K562 (cell line): ENCODE measurements at regions not wholly inside any gene's neighbourhood (a gene's known extent, or its start where the extent isn't known, plus 50 kb on each side); places are given as distances from the start of the nearest gene placed in this dataset.

ENCODE experiments used
- ATAC-seq: fragments of 200-7000 bp; cut with Tn5 transposase; 3 replicates; pipeline ENCODE4 v1.9.1; 2020; ENCODE audit warnings: moderate library complexity
- BruUV-seq: library from RNA; stranded (reverse); fragments of 400-500 nt; replicated peaks from 2 replicates; lab custom pipeline; 2021; lab: Mats Ljungman, UMichigan
- CTCF ChIA-PET: fragments of 300-600 bp; formaldehyde crosslinking; extraction: SDS; loops from one replicate; lab custom pipeline; 2021; ENCODE audit warnings: low intra/inter-chr PET ratio; lab: Yijun Ruan, JAX
- POLR2A ChIA-PET: fragments of 300-600, 350-650 bp; sonication (Branson Sonifier 250); formaldehyde crosslinking; extraction: SDS; loops from one replicate; lab custom pipeline; 2021; ENCODE audit warnings: antibody characterized with exemption, inconsistent platforms; lab: Yijun Ruan, JAX
- DNase-seq, 4 experiments: peaks; one replicate each; pipeline versions ENCODE4 v3.0.0 to v3.0.0-alpha.2; 2011 to 2018; ENCODE audit warnings: low spot score in 3 of 4, mixed read lengths in 3 of 4; ENCODE audit errors: extremely low read depth in 1 of 4
- FAIRE-seq: peaks from 2 replicates; lab custom pipeline; 2011; peaks lifted over from hg19 to GRCh38; lab: Jason Lieb, UNC
- H2AFZ ChIP-seq: 2 replicates; pipeline ENCODE4 v1.6.0; 2011; ENCODE audit warnings: low read depth, low read length, control low read depth, inconsistent platforms
- H3K27ac ChIP-seq: fragments of 200-600 bp; 3 replicates; pipeline ENCODE4 v1.8.0; 2011; ENCODE audit warnings: low read depth, mild to moderate bottlenecking, control low read depth, inconsistent platforms, low read length, moderate library complexity, mixed read lengths; ENCODE audit errors: extremely low read depth
- H3K27me3 ChIP-seq, 2 experiments: fragments of 300-600 bp in 1 of 2; 2 replicates in 1 of 2; 3 replicates in 1 of 2; pipeline versions ENCODE4 v1.6.0 to v1.8.0; 2011; ENCODE audit warnings: inconsistent platforms in 2 of 2, low read length in 2 of 2, mild to moderate bottlenecking in 1 of 2, mixed read lengths in 1 of 2, moderate library complexity in 1 of 2; ENCODE audit not compliant: control insufficient read depth in 2 of 2, insufficient read depth in 2 of 2
- H3K36me3 ChIP-seq: fragments of 300-600 bp; 3 replicates; pipeline ENCODE4 v1.8.0; 2011; ENCODE audit warnings: mild to moderate bottlenecking, low read length, inconsistent platforms; ENCODE audit not compliant: control insufficient read depth, insufficient read depth
- H3K4me1 ChIP-seq, 2 experiments: fragments of 200-600 bp in 1 of 2; replicated peaks in 1 of 2; 2 replicates in 1 of 2; 3 replicates in 1 of 2; pipeline versions ENCODE4 v1.5.1 to v1.8.0; 2011; ENCODE audit warnings: inconsistent platforms in 2 of 2, low read length in 2 of 2, mild to moderate bottlenecking in 1 of 2, mixed read lengths in 1 of 2, moderate library complexity in 1 of 2; ENCODE audit not compliant: control insufficient read depth in 2 of 2, insufficient read depth in 2 of 2
- H3K4me2 ChIP-seq: 2 replicates; pipeline ENCODE4 v1.6.1; 2011; ENCODE audit warnings: low read length, control low read depth, inconsistent platforms, mixed read lengths; ENCODE audit not compliant: insufficient read depth
- H3K4me3 ChIP-seq: fragments of 200-600 bp; sonication (generic), shearing (Covaris generic); 2 replicates; pipeline ENCODE4 v1.5.1; 2016; ENCODE audit warnings: control low read depth, inconsistent platforms
- H3K79me2 ChIP-seq: fragments of 200-600 bp; 3 replicates; pipeline ENCODE4 v1.8.0; 2011; ENCODE audit warnings: low read length, inconsistent platforms; ENCODE audit not compliant: control insufficient read depth, insufficient read depth
- H3K9ac ChIP-seq, 2 experiments: 2 replicates each; pipeline versions ENCODE4 v1.6.0 to v1.6.1; 2011; ENCODE audit warnings: low read depth in 2 of 2, low read length in 2 of 2, control low read depth in 1 of 2, inconsistent platforms in 1 of 2, mild to moderate bottlenecking in 1 of 2, mixed read lengths in 1 of 2; ENCODE audit not compliant: insufficient read depth in 1 of 2
- H3K9me1 ChIP-seq: one replicate; pipeline ENCODE4 v1.6.0; 2011; ENCODE audit warnings: inconsistent platforms, mild to moderate bottlenecking, low read length, moderate library complexity; ENCODE audit not compliant: control insufficient read depth, insufficient read depth
- H3K9me3 ChIP-seq: replicated peaks from 2 replicates; pipeline ENCODE4 v1.5.1; 2011; ENCODE audit warnings: low read depth, low read length, inconsistent platforms; ENCODE audit not compliant: control insufficient read depth, insufficient read depth
- H4K20me1 ChIP-seq: replicated peaks from 2 replicates; pipeline ENCODE4 v1.6.1; 2011; ENCODE audit warnings: low read length, inconsistent platforms, mixed read lengths; ENCODE audit not compliant: control insufficient read depth, insufficient read depth
- CBFA2T3 ChIP-seq: fragments of 450-650 bp; IDR thresholded peaks from 2 replicates; pipeline ENCODE4 v1.6.1; 2017
- CBX1 ChIP-seq: sonication (generic); IDR thresholded peaks from 2 replicates; pipeline ENCODE4 v1.6.1; 2016; ENCODE audit warnings: antibody characterized with exemption, low read depth, mild to moderate bottlenecking
- CEBPG ChIP-seq, 3 experiments: fragments of 200-800 bp in 1 of 3; sonication (Bioruptor generic) in 1 of 3; sonication (generic) in 1 of 3; formaldehyde crosslinking in 1 of 3; IDR thresholded peaks in 2 of 3; conservative IDR thresholded peaks in 1 of 3; 2 replicates each; pipeline versions ENCODE4 v1.6.1 to v1.8.0; 2016 to 2022; ENCODE audit warnings: missing compliant biosample characterization in 2 of 3, missing genetic modification characterization in 2 of 3, mild to moderate bottlenecking in 1 of 3, missing genetic modification reagents in 1 of 3
- HNRNPK ChIP-seq: fragments of 200-400 bp; formaldehyde crosslinking; IDR thresholded peaks from one replicate; pipeline ENCODE4 v1.6.1; 2018; ENCODE audit warnings: mild to moderate bottlenecking, low read depth, low read length; ENCODE audit not compliant: poor library complexity, severe bottlenecking
- KDM1A ChIP-seq, 2 experiments: fragments of 450-650 bp; IDR thresholded peaks; 2 replicates each; pipeline ENCODE4 v1.6.1; 2016; ENCODE audit warnings: mild to moderate bottlenecking in 2 of 2
- L3MBTL2 ChIP-seq: fragments of 450-650 bp; IDR thresholded peaks from 2 replicates; pipeline ENCODE4 v1.6.1; 2016; ENCODE audit warnings: mild to moderate bottlenecking, moderate library complexity
- PML ChIP-seq: IDR thresholded peaks from 2 replicates; pipeline ENCODE4 v1.6.1; 2012; ENCODE audit warnings: low read length, inconsistent platforms
- POLR2AphosphoS5 ChIP-seq: IDR thresholded peaks from 2 replicates; pipeline ENCODE4 v1.6.1; 2011; ENCODE audit warnings: mild to moderate bottlenecking, low read depth, low read length, moderate library complexity; ENCODE audit not compliant: control insufficient read depth, insufficient read depth
- RB1 ChIP-seq: fragments of 450-650 bp; IDR thresholded peaks from 2 replicates; pipeline ENCODE4 v1.6.1; 2017; ENCODE audit warnings: low read depth, mild to moderate bottlenecking
- TOE1 ChIP-seq, 2 experiments: fragments of 450-650 bp in 1 of 2; sonication (generic) in 1 of 2; formaldehyde crosslinking in 1 of 2; IDR thresholded peaks; 2 replicates each; pipeline versions ENCODE4 v1.7.1 to v1.8.0; 2016 to 2022; ENCODE audit warnings: borderline replicate concordance in 2 of 2, mild to moderate bottlenecking in 2 of 2, antibody characterized with exemption in 1 of 2, inconsistent platforms in 1 of 2, low read depth in 1 of 2, missing genetic modification reagents in 1 of 2, moderate library complexity in 1 of 2
- ZBTB11 ChIP-seq, 3 experiments: fragments of 200-800 bp in 1 of 3; fragments of 250-450 bp in 1 of 3; fragments of 450-650 bp in 1 of 3; sonication (Bioruptor Pico) in 1 of 3; sonication (Bioruptor generic) in 1 of 3; formaldehyde crosslinking in 1 of 3; IDR thresholded peaks; 2 replicates each; pipeline versions ENCODE4 v1.6.1 to v1.8.0; 2016 to 2022; ENCODE audit warnings: mild to moderate bottlenecking in 2 of 3, missing genetic modification characterization in 2 of 3, missing compliant biosample characterization in 1 of 3, moderate library complexity in 1 of 3
- ZNF175 ChIP-seq: fragments of 200-800 bp; sonication (Bioruptor generic); IDR thresholded peaks from 2 replicates; pipeline ENCODE4 v1.6.1; 2016; ENCODE audit warnings: low read depth, mild to moderate bottlenecking, missing genetic modification characterization, missing compliant biosample characterization
- ZNF280A ChIP-seq: fragments of 450-650 bp; IDR thresholded peaks from 2 replicates; pipeline ENCODE4 v1.6.1; 2018; ENCODE audit warnings: mild to moderate bottlenecking, low read depth; ENCODE audit not compliant: partially characterized antibody
- WGBS: fragments of 100-300 bp; shearing (Covaris generic); methylation state at CpG from one replicate; pipeline ENCODE4 v1.1.6; 2016; ENCODE audit warnings: low coverage, mixed read lengths; ENCODE audit not compliant: insufficient coverage; ENCODE audit errors: missing lambda C conversion rate; 5-methylcytosine and 5-hydroxymethylcytosine counted together
- in situ Hi-C: fragments of 300-500 bp; cut with MboI; formaldehyde crosslinking; loops from 4 replicates; pipeline ENCODE4 v1.15.0; 2018; ENCODE audit warnings: inconsistent platforms, mixed read lengths
- intact Hi-C: fragments of 100-400 bp; cut with micrococcal nuclease; formaldehyde crosslinking; loops from 2 replicates; pipeline ENCODE4 v1.14.2; 2022

DNA sequence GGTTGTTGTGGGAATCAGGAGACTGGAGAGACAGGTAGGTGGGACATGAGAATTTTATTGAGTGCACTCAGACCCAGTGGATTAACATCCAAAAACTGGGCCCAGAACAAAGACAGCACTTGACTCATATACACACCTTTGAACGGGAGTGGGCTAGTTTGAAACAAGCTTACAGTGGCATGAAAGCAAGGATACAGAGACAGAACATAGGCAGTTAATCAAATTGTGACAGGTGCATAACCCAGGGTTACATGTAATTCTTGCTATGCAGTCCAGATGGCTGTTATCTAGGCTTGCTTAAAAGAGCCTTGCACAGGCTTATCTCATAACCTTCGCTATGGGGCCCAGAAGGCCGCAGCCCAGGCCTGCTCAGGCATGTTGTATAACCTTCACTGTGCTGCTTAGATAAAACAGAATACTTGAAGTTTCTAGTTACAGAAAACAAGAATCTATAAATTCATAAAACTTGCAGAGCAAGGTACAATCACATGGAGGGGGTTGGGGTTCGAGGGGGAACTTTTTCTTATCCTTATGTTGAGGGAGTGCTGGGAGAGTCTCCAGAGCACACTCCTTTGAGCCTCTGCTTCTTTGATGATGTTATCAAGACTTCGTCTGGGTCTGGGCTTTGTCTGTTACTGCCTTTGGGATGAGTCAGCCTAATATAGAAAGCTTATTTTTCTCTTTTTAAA, 81.7 kb downstream of the TNFAIP2 start:
- H2AFZ ChIP-seq = no peak overlapping the region
- peak; percentile 96 for TF ChIP-seq ZNF280A
- TF ChIP-seq RB1 = no peak
- peak in 1 of 3 experiments; percentile 36; a peak in 1 of 6 replicates for TF ChIP-seq ZBTB11 (CRISPR knock-in tag; IDR thresholded peaks at IDR 0.05)
- peak; percentile 97 for TF ChIP-seq CBFA2T3
- peak; percentile 93 for TF ChIP-seq CBX1
- no peak for TF ChIP-seq CEBPG (CRISPR knock-in tag; IDR thresholded peaks at IDR 0.05)
- no peak for TF ChIP-seq CEBPG (tag; conservative IDR thresholded peaks at IDR 0.05 in 1 of 2, IDR thresholded peaks at IDR 0.05 in 1 of 2)
- peak; percentile 67 for TF ChIP-seq PML
- TF ChIP-seq ZNF175 (CRISPR knock-in tag) = no peak
- TF ChIP-seq L3MBTL2 = peak; percentile 89
- no peak for TF ChIP-seq HNRNPK
- TF ChIP-seq POLR2AphosphoS5 = peak; percentile 88
- peak; percentile 76 to 80 for TF ChIP-seq KDM1A (IDR thresholded peaks at IDR 0.05)
- TF ChIP-seq TOE1 (IDR thresholded peaks at IDR 0.05; ENCODE audit: borderline replicate concordance) = no peak
- no peak for TF ChIP-seq TOE1 (CRISPR knock-in tag; IDR thresholded peaks at IDR 0.05; ENCODE audit: borderline replicate concordance, low read depth)

More for the DNA sequence above, 81.7 kb downstream of the TNFAIP2 start:
- Histone ChIP-seq H3K4me3 (no peak overlapping the region), H3K36me3 (no peaks in the 10 kb centered on the region), H3K4me1 (peaks cover 20 to 35% of the 10 kb centered on the region in 2 experiments; a peak in 4 of 5 replicates), H3K9me3 (peaks cover 10% of the 10 kb centered on the region), H3K4me2 (peak overlapping the region; percentile 78; the same call in 1 of the 2 replicates), H3K79me2 (peaks cover 23% of the 10 kb centered on the region; the same call in 2 of the 3 replicates), H3K27ac (peak overlapping the region; percentile 89), H3K9me1 (no peaks in the 10 kb centered on the region), H3K9ac (0 out of 4 replicates have a peak overlapping the region, but pooled peaks of 1 of the 2 experiments have one; percentile 78), H3K27me3 (no peaks in the 10 kb centered on the region), H4K20me1 (no peaks in the 10 kb centered on the region)
- ChIA-PET CTCF (no interaction called here), POLR2A (interaction anchor here (0.5 to 1.2 kb wide), 2 partner anchors 55 to 110 kb away, joined by 3 read pairs; no protein-coding TSS in a partner anchor)
- FAIRE-seq (peak; percentile 98), DNase-seq (peak; percentile 29 to 87 (median 52)), ATAC-seq (peak; percentile 81)
- no TSS peak for BruUV-seq
- in situ Hi-C loops (no loop called here), intact Hi-C loops (loop anchor here (10.0 kb wide), 1 partner anchor 80 kb away; no protein-coding TSS in a partner anchor)
- whole genome bisulfite sequencing = 2% methylated on average over 4 of the region's 5 CpGs
